COR-L47 (cell line): ENCODE measurements at regions not wholly inside any gene's neighbourhood (a gene's known extent, or its start where the extent isn't known, plus 50 kb on each side); places are given as distances from the start of the nearest gene placed in this dataset.

Source experiments
- DNase-seq: peaks from one replicate; lab custom pipeline; 2025; lab: John Stamatoyannopoulos, UW

DNA sequence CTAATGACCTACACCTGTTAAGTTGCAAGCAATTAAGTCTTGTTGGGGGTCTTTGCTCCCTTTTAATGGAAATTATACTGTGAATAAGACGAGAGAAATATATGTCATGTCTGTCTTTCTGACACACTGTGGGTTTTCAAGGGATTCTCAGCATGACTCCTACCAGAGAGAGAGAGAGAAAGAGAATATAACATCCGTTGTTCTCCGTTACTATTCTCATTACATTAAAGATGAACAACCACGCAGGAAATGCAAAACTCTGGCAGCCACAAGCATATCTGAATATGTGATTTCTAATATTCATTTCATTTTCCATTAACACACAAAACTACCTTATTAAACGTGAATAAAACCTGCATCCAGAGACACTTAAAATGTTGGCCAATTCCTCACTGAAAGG lies 67.3 kb upstream of the EGLN3 start:
- no peak for DNase-seq

- no peak for DNase-seq
These were observed 64.5 kb upstream of the EGLN3 start for GRCh38 chr14:34015383-34015782.

DNA sequence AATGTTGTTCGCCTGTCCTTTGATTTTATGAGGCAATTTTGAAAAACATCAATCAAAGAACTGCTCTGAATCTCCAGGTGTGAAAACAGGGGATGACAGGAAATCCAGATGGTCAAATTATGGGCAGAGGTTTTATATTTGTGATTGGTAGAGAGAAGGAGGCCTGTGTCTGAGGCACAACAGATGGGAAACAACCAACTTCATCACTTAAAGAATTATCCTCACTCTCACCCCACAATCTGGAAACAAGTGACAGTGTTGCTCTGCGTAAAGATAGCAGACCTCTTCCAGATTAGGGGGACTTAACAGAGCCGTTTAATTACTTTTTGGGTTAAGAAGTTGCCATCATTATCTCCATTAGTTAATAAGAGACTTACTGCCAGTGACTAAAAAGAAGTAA lies 64.1 kb upstream of the EGLN3 start:
- DNase-seq, result no peak

- no peak for DNase-seq
These were observed 62.8 kb upstream of the EGLN3 start for GRCh38 chr14:34013721-34014060.

- no peak for DNase-seq
These were observed 62.3 kb upstream of the EGLN3 start for GRCh38 chr14:34012978-34013720.

GRCh38 chr14:34012369-34012768 lies 61.5 kb upstream of the EGLN3 start:
- no peak for DNase-seq

GRCh38 chr14:34009956-34010355 lies 59.1 kb upstream of the EGLN3 start:
- DNase-seq, result no peak

DNA sequence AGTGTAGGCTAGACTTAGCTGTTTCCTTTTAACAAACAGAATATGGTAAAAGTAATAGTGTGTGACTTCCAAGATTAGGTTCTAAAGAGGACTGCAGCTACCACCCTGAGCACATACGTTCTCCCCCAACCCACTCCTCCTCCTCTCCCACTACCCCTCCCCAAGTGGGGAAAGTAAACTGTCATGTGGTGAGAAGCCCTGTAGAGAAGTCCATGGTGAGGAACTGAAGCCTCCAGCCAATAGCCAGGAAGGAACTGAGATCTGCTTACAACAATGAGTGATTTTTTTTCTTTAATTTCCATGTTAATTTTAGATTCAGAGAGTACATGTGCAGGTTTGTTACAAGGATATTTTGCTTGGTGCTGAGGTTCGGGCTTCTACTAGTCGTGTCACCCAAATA lies 57.0 kb upstream of the EGLN3 start:
- DNase-seq, result no peak

DNA sequence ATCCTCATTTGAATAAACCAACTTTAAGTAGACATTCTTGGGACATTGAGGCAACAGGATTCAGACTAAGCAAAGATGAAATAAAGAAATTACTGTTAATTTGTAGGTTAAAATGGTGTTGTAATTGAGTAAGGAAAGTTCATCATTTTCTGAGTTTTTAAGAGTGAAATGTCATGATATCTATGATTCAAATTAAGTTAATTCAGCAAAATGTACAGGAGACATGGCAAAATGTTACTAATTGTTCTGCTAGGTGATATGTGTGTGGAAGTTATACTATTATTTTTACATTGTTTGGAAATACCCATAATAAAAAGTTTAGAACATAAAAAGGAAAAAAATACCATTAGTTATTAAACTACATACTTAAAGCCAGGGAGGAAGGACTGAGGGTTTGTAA lies 55.0 kb upstream of the EGLN3 start:
- DNase-seq, result no peak

DNA sequence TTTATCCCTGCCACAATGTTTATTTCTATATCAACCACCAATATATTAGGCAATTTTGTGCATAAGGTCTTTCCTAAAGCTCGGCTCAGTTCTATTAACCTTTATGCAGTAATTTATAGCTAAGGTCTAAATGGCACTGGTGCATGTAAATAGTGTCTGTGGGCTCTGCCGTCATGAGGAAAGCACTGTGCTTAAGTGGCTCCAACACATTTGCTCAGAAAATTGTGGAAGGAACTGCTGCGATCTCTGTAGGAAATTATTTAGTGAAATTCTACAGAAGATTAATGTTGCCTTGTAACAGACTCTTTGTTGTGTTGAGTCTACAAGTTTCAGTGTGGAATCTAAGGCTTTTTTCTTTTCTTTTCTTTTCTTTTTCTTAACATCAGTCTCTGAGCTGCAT lies 54.0 kb upstream of the EGLN3 start:
- DNase-seq, result no peak

DNA sequence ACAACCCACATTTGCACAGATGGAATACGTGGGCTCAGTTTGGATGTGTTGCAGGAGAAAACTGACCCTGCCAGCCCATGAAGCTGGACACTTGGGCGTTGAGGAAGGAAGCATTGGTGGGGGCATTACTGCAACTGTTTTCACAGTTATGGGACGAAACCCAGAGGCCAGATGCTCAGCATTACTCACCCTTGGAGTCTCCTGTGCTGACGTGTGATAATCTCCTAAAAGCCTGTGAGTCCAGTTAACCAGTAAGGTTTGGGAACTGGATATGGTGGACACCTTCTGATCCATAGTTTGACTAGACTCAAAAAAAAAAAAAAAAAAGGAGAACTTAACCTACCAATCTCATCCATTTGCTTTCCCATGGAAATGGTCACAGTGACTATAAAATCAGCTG lies 52.8 kb upstream of the EGLN3 start:
- DNase-seq, result no peak

- DNase-seq, result no peak
These were observed 52.3 kb upstream of the EGLN3 start for GRCh38 chr14:34003082-34003668.
